HEK293 (cell line): ENCODE measurements at regions not wholly inside any gene's neighbourhood (a gene's known extent, or its start where the extent isn't known, plus 50 kb on each side); places are given as distances from the start of the nearest gene placed in this dataset.

Experiments used
- CTCF ChIA-PET: fragments of 350-600 bp; formaldehyde crosslinking; extraction: SDS; loops from one replicate; lab custom pipeline; 2021; ENCODE audit warnings: antibody characterized with exemption; lab: Yijun Ruan, JAX
- POLR2A ChIA-PET: fragments of 300-600 bp; formaldehyde crosslinking; extraction: SDS; loops from one replicate; lab custom pipeline; 2020; ENCODE audit warnings: antibody characterized with exemption, inconsistent platforms; lab: Yijun Ruan, JAX
- H3K27ac ChIP-seq: fragments of 200-500 bp; sonication (Bioruptor generic); 2 replicates; pipeline ENCODE4 v1.5.1; 2014; ENCODE audit warnings: low read depth, low read length, control low read depth, inconsistent platforms; ENCODE audit errors: extremely low read depth
- H3K36me3 ChIP-seq, 2 experiments: fragments of 200-500 bp in 1 of 2; sonication (Bioruptor generic) in 1 of 2; 1 replicate in 1 of 2; 2 replicates in 1 of 2; pipeline ENCODE4 v1.5.1; 2014 to 2017; ENCODE audit warnings: inconsistent platforms in 2 of 2, low read length in 2 of 2; ENCODE audit not compliant: control insufficient read depth in 2 of 2, insufficient read depth in 1 of 2
- H3K4me1 ChIP-seq: fragments of 200-500 bp; sonication (Bioruptor generic); 2 replicates; pipeline ENCODE4 v1.5.1; 2014; ENCODE audit warnings: mild to moderate bottlenecking, low read length, inconsistent platforms; ENCODE audit not compliant: control insufficient read depth, insufficient read depth
- H3K4me3 ChIP-seq: 2 replicates; pipeline ENCODE4 v1.5.1; 2011; ENCODE audit warnings: low read depth, mild to moderate bottlenecking, control low read depth, low read length, moderate library complexity
- H3K9me3 ChIP-seq: fragments of 200-500 bp; sonication (Bioruptor generic); 2 replicates; pipeline ENCODE4 v1.5.1; 2014; ENCODE audit warnings: low read depth, low read length, inconsistent platforms; ENCODE audit not compliant: control insufficient read depth, insufficient read depth
- FEZF1 ChIP-seq: fragments of 450-650 bp; formaldehyde crosslinking; IDR thresholded peaks from 2 replicates; pipeline ENCODE4 v1.5.1; 2016; ENCODE audit warnings: missing biosample characterization, missing genetic modification characterization
- GFI1B ChIP-seq: fragments of 450-650 bp; formaldehyde crosslinking; IDR thresholded peaks from 2 replicates; pipeline ENCODE4 v1.5.1; 2016; ENCODE audit warnings: missing biosample characterization, missing genetic modification characterization
- KLF10 ChIP-seq: fragments of 450-650 bp; IDR thresholded peaks from 2 replicates; pipeline ENCODE4 v1.5.1; 2018; ENCODE audit warnings: missing biosample characterization, mild to moderate bottlenecking, missing genetic modification characterization
- SALL2 ChIP-seq: fragments of 450-650 bp; formaldehyde crosslinking; IDR thresholded peaks from 2 replicates; pipeline ENCODE4 v1.5.0; 2017; ENCODE audit warnings: missing biosample characterization, mild to moderate bottlenecking, missing genetic modification characterization, borderline replicate concordance
- TCF7L2 ChIP-seq: IDR thresholded peaks from 2 replicates; pipeline ENCODE4 v1.6.1; 2011; ENCODE audit warnings: low read depth, mild to moderate bottlenecking, inconsistent platforms, low read length, moderate library complexity, borderline replicate concordance
- TRIM28 ChIP-seq: IDR thresholded peaks from 2 replicates; pipeline ENCODE4 v1.6.1; 2011; ENCODE audit warnings: low read length, control low read depth, borderline replicate concordance
- WT1 ChIP-seq: fragments of 450-650 bp; formaldehyde crosslinking; IDR thresholded peaks from 2 replicates; pipeline ENCODE4 v1.5.1; 2016; ENCODE audit warnings: missing biosample characterization, missing genetic modification characterization
- ZNF214 ChIP-seq: fragments of 450-650 bp; formaldehyde crosslinking; IDR thresholded peaks from 2 replicates; pipeline ENCODE4 v1.5.1; 2017; ENCODE audit warnings: missing biosample characterization, mild to moderate bottlenecking, missing genetic modification characterization, borderline replicate concordance
- ZNF24 ChIP-seq: fragments of 450-650 bp; formaldehyde crosslinking; IDR thresholded peaks from 2 replicates; pipeline ENCODE4 v1.5.1; 2016; ENCODE audit warnings: missing biosample characterization, missing genetic modification characterization
- ZNF350 ChIP-seq: fragments of 450-650 bp; formaldehyde crosslinking; IDR thresholded peaks from 2 replicates; pipeline ENCODE4 v1.5.0; 2017; ENCODE audit warnings: missing biosample characterization, mild to moderate bottlenecking, missing genetic modification characterization
- ZNF473 ChIP-seq: fragments of 450-650 bp; formaldehyde crosslinking; IDR thresholded peaks from 2 replicates; pipeline ENCODE4 v1.5.1; 2017; ENCODE audit warnings: missing biosample characterization, missing genetic modification characterization
- ZNF560 ChIP-seq: fragments of 450-650 bp; formaldehyde crosslinking; IDR thresholded peaks from 2 replicates; pipeline ENCODE4 v1.5.1; 2017; ENCODE audit warnings: missing biosample characterization, missing genetic modification characterization, borderline replicate concordance
- ZNF747 ChIP-seq: fragments of 450-650 bp; formaldehyde crosslinking; IDR thresholded peaks from 2 replicates; pipeline ENCODE4 v1.5.1; 2016; ENCODE audit warnings: missing biosample characterization, missing genetic modification characterization
- ZNF777 ChIP-seq: fragments of 450-650 bp; formaldehyde crosslinking; IDR thresholded peaks from 2 replicates; pipeline ENCODE4 v1.5.1; 2017; ENCODE audit warnings: missing biosample characterization, missing genetic modification characterization, borderline replicate concordance
- ZNF791 ChIP-seq: fragments of 450-650 bp; formaldehyde crosslinking; IDR thresholded peaks from 2 replicates; pipeline ENCODE4 v1.5.1; 2016; ENCODE audit warnings: missing biosample characterization, missing genetic modification characterization
- TF ChIP-seq, protein P1 (sequence below): fragments of 450-650 bp; formaldehyde crosslinking; IDR thresholded peaks from 2 replicates; pipeline ENCODE4 v1.5.0; 2017; ENCODE audit warnings: missing biosample characterization, missing genetic modification characterization, borderline replicate concordance
- TF ChIP-seq, protein P2 (sequence below): fragments of 450-650 bp; formaldehyde crosslinking; IDR thresholded peaks from 2 replicates; pipeline ENCODE4 v1.5.1; 2016; ENCODE audit warnings: missing biosample characterization, missing genetic modification characterization

DNA sequence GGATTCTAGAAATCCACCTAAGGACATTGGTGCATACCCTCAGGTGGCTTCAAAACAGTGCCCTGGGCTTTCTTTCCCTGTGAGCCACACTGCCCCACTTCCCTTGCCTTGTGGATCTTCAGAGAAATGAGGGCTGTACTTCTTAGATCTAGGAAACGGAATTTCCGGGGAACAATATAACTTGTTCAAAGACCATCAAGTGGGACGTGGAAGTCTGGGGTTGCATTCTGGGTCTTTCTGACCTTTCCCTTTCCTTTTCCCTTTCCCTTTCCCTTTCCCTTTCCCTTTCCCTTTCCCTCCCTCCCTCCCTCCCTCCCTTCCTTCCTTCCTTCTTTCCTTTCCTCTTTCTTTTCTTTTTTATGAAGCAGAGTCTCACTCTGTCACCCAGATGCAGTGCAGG is 97.1 kb upstream of the SALL1 start:
- TF ChIP-seq ZNF747 (tag by site-specific recombination) (no peak), ZNF560 (tag by site-specific recombination) (no peak), FEZF1 (tag by site-specific recombination) (no peak), ZNF777 (tag by site-specific recombination) (no peak), ZNF214 (tag by site-specific recombination) (no peak), ZNF350 (no peak), ZNF24 (tag by site-specific recombination) (no peak)
- TF ChIP-seq, protein P1, sequence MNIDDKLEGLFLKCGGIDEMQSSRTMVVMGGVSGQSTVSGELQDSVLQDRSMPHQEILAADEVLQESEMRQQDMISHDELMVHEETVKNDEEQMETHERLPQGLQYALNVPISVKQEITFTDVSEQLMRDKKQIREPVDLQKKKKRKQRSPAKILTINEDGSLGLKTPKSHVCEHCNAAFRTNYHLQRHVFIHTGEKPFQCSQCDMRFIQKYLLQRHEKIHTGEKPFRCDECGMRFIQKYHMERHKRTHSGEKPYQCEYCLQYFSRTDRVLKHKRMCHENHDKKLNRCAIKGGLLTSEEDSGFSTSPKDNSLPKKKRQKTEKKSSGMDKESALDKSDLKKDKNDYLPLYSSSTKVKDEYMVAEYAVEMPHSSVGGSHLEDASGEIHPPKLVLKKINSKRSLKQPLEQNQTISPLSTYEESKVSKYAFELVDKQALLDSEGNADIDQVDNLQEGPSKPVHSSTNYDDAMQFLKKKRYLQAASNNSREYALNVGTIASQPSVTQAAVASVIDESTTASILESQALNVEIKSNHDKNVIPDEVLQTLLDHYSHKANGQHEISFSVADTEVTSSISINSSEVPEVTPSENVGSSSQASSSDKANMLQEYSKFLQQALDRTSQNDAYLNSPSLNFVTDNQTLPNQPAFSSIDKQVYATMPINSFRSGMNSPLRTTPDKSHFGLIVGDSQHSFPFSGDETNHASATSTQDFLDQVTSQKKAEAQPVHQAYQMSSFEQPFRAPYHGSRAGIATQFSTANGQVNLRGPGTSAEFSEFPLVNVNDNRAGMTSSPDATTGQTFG (tag by site-specific recombination): no peak
- H3K36me3 ChIP-seq: no peaks in the 10 kb centered on the region
- CTCF ChIA-PET: no interaction called here
- POLR2A ChIA-PET: no interaction called here
- peaks cover 6% of the 10 kb centered on the region; the same call in 1 of the 2 replicates for H3K4me1 ChIP-seq
- no peak overlapping the region for H3K27ac ChIP-seq
- H3K4me3 ChIP-seq: no peak overlapping the region
- H3K9me3 ChIP-seq: no peaks in the 10 kb centered on the region

DNA sequence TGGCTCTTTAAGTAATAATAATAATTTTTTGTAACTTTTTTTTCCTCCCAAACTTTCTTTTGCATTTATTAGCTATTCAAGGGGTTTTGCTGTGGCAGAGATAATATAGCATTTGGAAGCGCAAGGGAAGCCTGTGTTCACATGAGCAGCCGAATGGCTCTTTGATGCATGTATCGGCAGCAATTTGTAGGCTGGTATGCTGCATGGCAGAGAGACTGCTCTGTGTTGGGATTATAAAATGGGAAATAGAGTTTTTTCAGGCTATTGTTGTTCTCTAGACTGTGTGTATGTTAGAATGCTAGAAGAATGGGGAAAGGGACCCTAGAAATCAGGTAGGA is 94.6 kb upstream of the SALL1 start:
- CTCF ChIA-PET: interaction anchor here (0.6 kb wide), 2 partner anchors 12 to 278 kb away, joined by 3 read pairs; no protein-coding TSS in a partner anchor
- no peaks in the 10 kb centered on the region for H3K9me3 ChIP-seq
- peaks cover 6% of the 10 kb centered on the region; the same call in 1 of the 2 replicates for H3K4me1 ChIP-seq

DNA sequence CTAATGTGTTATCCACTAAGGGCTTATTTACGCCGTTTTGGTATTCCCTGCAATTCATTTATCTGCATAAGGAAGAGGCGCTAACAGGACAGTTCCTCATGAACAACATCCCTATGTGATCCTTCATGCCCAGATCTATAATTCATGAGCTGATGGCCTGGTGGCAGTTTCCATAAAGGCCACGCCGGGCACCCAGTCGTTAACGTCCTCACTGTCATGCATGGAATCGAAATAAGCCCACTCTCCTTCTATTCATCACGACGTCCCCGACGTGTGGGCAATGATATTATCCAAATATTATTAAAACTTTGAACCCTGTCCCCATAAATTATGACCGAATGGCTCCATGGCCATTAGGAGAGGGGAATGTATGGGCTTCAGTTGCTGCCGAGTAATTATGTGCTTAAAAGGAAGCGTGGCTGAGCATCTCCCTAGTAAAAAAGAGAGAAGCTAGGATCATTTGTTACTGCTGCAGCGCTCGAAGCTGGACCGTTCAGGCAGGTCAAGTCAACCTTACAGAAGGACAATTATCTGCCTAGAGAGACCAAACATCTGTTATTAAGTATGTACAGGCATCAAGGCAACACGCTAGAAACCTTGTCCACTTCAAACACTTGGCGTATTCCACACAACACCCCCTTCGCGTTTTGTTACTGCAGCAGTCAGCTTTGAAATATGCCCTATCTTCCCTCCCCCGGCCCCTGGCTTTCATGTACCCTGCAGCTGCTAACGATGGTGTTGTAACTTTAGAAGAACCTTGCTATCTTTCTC is 94.0 kb upstream of the SALL1 start:
- Histone ChIP-seq H3K27ac (no peak overlapping the region), H3K4me1 (peaks cover 6% of the 10 kb centered on the region; the same call in 1 of the 2 replicates), H3K4me3 (no peak overlapping the region), H3K36me3 (no peaks in the 10 kb centered on the region), H3K9me3 (no peaks in the 10 kb centered on the region)
- POLR2A ChIA-PET: no interaction called here
- CTCF ChIA-PET: interaction anchor here (0.6 kb wide), 1 partner anchor 11 kb away, joined by 3 read pairs; no protein-coding TSS in a partner anchor
- TF ChIP-seq TCF7L2 (peak; percentile 26; the same call in 1 of the 2 replicates), TRIM28 (0 out of 2 replicates have a peak, but pooled peaks have one; percentile 16), SALL2 (tag by site-specific recombination) (no peak), KLF10 (tag by site-specific recombination) (no peak), ZNF791 (tag by site-specific recombination) (no peak), GFI1B (tag by site-specific recombination) (no peak), WT1 (no peak)

More for the DNA sequence above, 94.6 kb upstream of the SALL1 start:
- POLR2A ChIA-PET: no interaction called here
- TF ChIP-seq, protein P2, sequence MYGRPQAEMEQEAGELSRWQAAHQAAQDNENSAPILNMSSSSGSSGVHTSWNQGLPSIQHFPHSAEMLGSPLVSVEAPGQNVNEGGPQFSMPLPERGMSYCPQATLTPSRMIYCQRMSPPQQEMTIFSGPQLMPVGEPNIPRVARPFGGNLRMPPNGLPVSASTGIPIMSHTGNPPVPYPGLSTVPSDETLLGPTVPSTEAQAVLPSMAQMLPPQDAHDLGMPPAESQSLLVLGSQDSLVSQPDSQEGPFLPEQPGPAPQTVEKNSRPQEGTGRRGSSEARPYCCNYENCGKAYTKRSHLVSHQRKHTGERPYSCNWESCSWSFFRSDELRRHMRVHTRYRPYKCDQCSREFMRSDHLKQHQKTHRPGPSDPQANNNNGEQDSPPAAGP (tag by site-specific recombination): no peak
- no peak for TF ChIP-seq ZNF473
- Histone ChIP-seq H3K36me3 (no peaks in the 10 kb centered on the region), H3K4me3 (no peak overlapping the region), H3K27ac (no peak overlapping the region)
